GM12891 (cell line): ENCODE measurements at regions not wholly inside any gene's neighbourhood (a gene's known extent, or its start where the extent isn't known, plus 50 kb on each side); places are given as distances from the start of the nearest gene placed in this dataset.

Experiments used
- DNase-seq: peaks from one replicate; pipeline ENCODE4 v3.0.0; 2011; ENCODE audit warnings: low spot score; ENCODE audit not compliant: insufficient read length
- FAIRE-seq: peaks from 2 replicates; lab custom pipeline; 2011; peaks lifted over from hg19 to GRCh38; lab: Jason Lieb, UNC
- PAX5 ChIP-seq: IDR thresholded peaks from 2 replicates; pipeline ENCODE4 v1.6.1; 2011; ENCODE audit warnings: low read length, moderate library complexity, mild to moderate bottlenecking; ENCODE audit not compliant: insufficient read depth, severe bottlenecking
- POLR2A ChIP-seq: IDR thresholded peaks from 2 replicates; pipeline ENCODE4 v1.6.1; 2011; ENCODE audit warnings: low read depth, low read length, control low read depth
- POLR2AphosphoS5 ChIP-seq: IDR thresholded peaks from 2 replicates; pipeline ENCODE4 v1.6.1; 2011; ENCODE audit warnings: low read depth, low read length, control low read depth
- POU2F2 ChIP-seq: IDR thresholded peaks from 2 replicates; pipeline ENCODE4 v1.6.1; 2011; ENCODE audit warnings: low read depth, mild to moderate bottlenecking, control low read depth, low read length, moderate library complexity
- SPI1 ChIP-seq: IDR thresholded peaks from 2 replicates; pipeline ENCODE4 v1.6.1; 2011; ENCODE audit warnings: low read depth, low read length, control low read depth
- TAF1 ChIP-seq: IDR thresholded peaks from 2 replicates; pipeline ENCODE4 v1.6.1; 2011; ENCODE audit warnings: low read depth, low read length, control low read depth

- no peak for FAIRE-seq
- TF ChIP-seq POLR2AphosphoS5 (no peak), POLR2A (no peak), TAF1 (no peak), POU2F2 (no peak), SPI1 (no peak), PAX5 (no peak)
- no peak for DNase-seq
Measured at GRCh38 chr7:67525588-67525987, 529.0 kb downstream of the TYW1 start.

GRCh38 chr7:67535241-67535989 is 538.8 kb downstream of the TYW1 start:
- no peak for DNase-seq
- TF ChIP-seq SPI1 (no peak), PAX5 (no peak), TAF1 (no peak), POLR2AphosphoS5 (no peak), POLR2A (no peak), POU2F2 (no peak)
- no peak for FAIRE-seq

GRCh38 chr7:67542916-67543315 is 546.3 kb downstream of the TYW1 start:
- no peak for FAIRE-seq
- TF ChIP-seq SPI1 (no peak), PAX5 (no peak), TAF1 (no peak), POLR2AphosphoS5 (no peak), POLR2A (no peak), POU2F2 (no peak)
- no peak for DNase-seq

GRCh38 chr7:67547183-67547907 is 550.7 kb downstream of the TYW1 start:
- no peak for FAIRE-seq
- TF ChIP-seq SPI1, result no peak
- no peak for TF ChIP-seq POLR2A
- TF ChIP-seq POLR2AphosphoS5, result no peak
- no peak for TF ChIP-seq POU2F2
- TF ChIP-seq TAF1, result no peak
- no peak for TF ChIP-seq PAX5
- DNase-seq, result no peak

- no peak for DNase-seq
- FAIRE-seq, result no peak
- no peak for TF ChIP-seq POU2F2
- TF ChIP-seq POLR2A, result no peak
- TF ChIP-seq TAF1, result no peak
- no peak for TF ChIP-seq POLR2AphosphoS5
- no peak for TF ChIP-seq PAX5
Measured at GRCh38 chr7:67549126-67549525, 552.5 kb downstream of the TYW1 start.

- TF ChIP-seq POU2F2 (no peak), PAX5 (no peak), TAF1 (no peak)
- FAIRE-seq (no peak), DNase-seq (no peak)
Measured at GRCh38 chr7:67550801-67551436, 554.3 kb downstream of the TYW1 start.

- FAIRE-seq (no peak), DNase-seq (no peak)
- TF ChIP-seq POLR2AphosphoS5 (no peak), PAX5 (no peak), SPI1 (no peak), POLR2A (no peak), POU2F2 (no peak), TAF1 (no peak)
Measured at GRCh38 chr7:67552738-67553137, 556.1 kb downstream of the TYW1 start.

GRCh38 chr7:67553378-67553777 is 556.7 kb downstream of the TYW1 start:
- no peak for DNase-seq
- no peak for FAIRE-seq
- TF ChIP-seq POLR2A, result no peak
- TF ChIP-seq SPI1, result no peak
- no peak for TF ChIP-seq POU2F2
- no peak for TF ChIP-seq POLR2AphosphoS5
- no peak for TF ChIP-seq PAX5
- TF ChIP-seq TAF1, result no peak

GRCh38 chr7:67554986-67555385 is 558.4 kb downstream of the TYW1 start:
- no peak for DNase-seq
- TF ChIP-seq POLR2AphosphoS5 (no peak), PAX5 (no peak), TAF1 (no peak), SPI1 (no peak), POLR2A (no peak), POU2F2 (no peak)
- no peak for FAIRE-seq
